ENCODE measurements at regions not wholly inside any gene's neighbourhood (a gene's known extent, or its start where the extent isn't known, plus 50 kb on each side); places are given as distances from the start of the nearest gene placed in this dataset.

DNA sequence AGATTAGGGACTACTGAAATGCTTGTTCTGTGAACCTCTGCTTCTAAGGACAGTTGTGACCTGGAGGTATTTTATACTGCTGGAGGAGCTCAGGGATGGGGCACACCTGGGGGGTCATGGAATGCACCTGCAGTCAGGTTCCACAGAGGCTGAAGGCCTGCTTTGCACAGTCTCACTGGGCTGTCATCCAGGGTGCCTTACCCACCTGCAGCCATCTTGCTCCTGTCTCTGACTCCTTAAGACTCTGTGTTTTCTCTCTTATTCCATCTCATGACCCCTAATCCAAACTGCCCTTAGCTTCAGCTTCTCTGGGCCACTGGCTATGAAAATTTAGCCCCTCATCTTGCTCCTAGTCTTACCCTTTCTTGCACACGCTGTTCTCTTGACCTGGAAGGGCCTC, 127.0 kb upstream of the SNX19 start:
- Histone ChIP-seq H3K36me3 (no peaks in the 10 kb centered on the region), H3K9me3 (no peaks in the 10 kb centered on the region), H3K4me1 (no peaks in the 10 kb centered on the region), H3K27me3 (no peaks in the 10 kb centered on the region), H3K4me3 (no peak overlapping the region), H3K27ac (no peak overlapping the region)
- no peak for DNase-seq
- intact Hi-C loops (cut with DNase I; ENCODE audit: low total_unique reads): no loop called here
- TF ChIP-seq POLR2A (IDR thresholded peaks at IDR 0.05): no peak
- TF ChIP-seq, protein P1, sequence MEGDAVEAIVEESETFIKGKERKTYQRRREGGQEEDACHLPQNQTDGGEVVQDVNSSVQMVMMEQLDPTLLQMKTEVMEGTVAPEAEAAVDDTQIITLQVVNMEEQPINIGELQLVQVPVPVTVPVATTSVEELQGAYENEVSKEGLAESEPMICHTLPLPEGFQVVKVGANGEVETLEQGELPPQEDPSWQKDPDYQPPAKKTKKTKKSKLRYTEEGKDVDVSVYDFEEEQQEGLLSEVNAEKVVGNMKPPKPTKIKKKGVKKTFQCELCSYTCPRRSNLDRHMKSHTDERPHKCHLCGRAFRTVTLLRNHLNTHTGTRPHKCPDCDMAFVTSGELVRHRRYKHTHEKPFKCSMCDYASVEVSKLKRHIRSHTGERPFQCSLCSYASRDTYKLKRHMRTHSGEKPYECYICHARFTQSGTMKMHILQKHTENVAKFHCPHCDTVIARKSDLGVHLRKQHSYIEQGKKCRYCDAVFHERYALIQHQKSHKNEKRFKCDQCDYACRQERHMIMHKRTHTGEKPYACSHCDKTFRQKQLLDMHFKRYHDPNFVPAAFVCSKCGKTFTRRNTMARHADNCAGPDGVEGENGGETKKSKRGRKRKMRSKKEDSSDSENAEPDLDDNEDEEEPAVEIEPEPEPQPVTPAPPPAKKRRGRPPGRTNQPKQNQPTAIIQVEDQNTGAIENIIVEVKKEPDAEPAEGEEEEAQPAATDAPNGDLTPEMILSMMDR (IDR thresholded peaks at IDR 0.05): no peak

DNA sequence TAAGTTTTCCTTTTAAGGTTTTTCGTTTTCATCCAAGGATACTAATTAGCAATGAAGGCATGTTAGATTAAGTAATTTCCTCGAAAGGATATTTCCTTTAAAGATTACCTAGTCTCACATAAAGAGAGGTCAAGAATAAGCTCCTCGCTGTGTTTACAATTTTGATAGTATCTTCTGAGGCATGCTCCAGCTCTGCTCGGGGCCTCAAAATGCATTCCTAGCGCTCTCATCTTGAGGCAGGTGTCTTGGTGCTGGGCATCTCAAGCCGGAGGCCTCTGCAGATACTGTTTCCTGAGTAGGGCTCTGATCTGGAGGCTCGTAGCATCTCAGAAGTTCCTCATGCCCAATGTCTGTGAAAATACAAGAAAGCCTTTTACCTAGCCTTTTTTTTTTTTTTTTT, 128.6 kb upstream of the SNX19 start:
- intact Hi-C loops (cut with DNase I; ENCODE audit: low total_unique reads): no loop called here
- TF ChIP-seq, protein P1 (IDR thresholded peaks at IDR 0.05): no peak
- no peak for TF ChIP-seq POLR2A (IDR thresholded peaks at IDR 0.05)
- Histone ChIP-seq H3K4me3 (no peak overlapping the region), H3K27me3 (no peaks in the 10 kb centered on the region), H3K27ac (no peak overlapping the region), H3K4me1 (no peaks in the 10 kb centered on the region), H3K36me3 (no peaks in the 10 kb centered on the region), H3K9me3 (no peaks in the 10 kb centered on the region)
- DNase-seq: no peak

GRCh38 chr11:131052367-131052766, 136.1 kb upstream of the SNX19 start:
- Histone ChIP-seq H3K4me1 (no peaks in the 10 kb centered on the region), H3K9me3 (no peaks in the 10 kb centered on the region), H3K36me3 (no peaks in the 10 kb centered on the region), H3K27ac (no peak overlapping the region), H3K4me3 (no peak overlapping the region), H3K27me3 (no peaks in the 10 kb centered on the region)
- no peak for TF ChIP-seq POLR2A (IDR thresholded peaks at IDR 0.05)
- TF ChIP-seq, protein P1 (IDR thresholded peaks at IDR 0.05): no peak
- no peak for DNase-seq
- intact Hi-C loops (cut with DNase I; ENCODE audit: low total_unique reads): no loop called here

DNA sequence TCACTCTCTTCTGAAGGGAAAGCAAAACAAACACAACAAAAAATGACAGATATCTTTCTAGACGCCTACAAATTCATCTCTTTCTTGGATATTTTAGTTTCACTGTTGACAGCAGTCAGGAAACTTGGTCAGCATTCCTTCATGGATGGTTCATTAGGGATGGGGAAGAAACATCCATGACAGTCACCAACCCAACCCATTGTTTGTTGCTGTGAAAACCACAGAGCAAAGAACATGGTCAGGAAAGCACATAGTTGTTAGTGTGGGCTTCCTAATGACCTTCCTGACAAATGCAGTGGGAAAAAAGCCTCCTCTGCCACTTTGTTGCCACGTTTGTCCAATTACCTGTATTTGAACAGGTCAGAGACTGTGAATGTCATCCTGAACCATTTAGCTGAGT, 139.8 kb upstream of the SNX19 start:
- TF ChIP-seq, protein P1 (IDR thresholded peaks at IDR 0.05): no peak
- no peak for TF ChIP-seq POLR2A (IDR thresholded peaks at IDR 0.05)
- no peak for DNase-seq
- no peak overlapping the region for H3K27ac ChIP-seq
- H3K36me3 ChIP-seq: no peaks in the 10 kb centered on the region
- no peaks in the 10 kb centered on the region for H3K27me3 ChIP-seq
- intact Hi-C loops (cut with DNase I; ENCODE audit: low total_unique reads): no loop called here
- no peak overlapping the region for H3K4me3 ChIP-seq
- no peaks in the 10 kb centered on the region for H3K9me3 ChIP-seq
- H3K4me1 ChIP-seq: no peaks in the 10 kb centered on the region

- Histone ChIP-seq H3K9me3 (no peaks in the 10 kb centered on the region), H3K4me3 (no peak overlapping the region), H3K36me3 (no peaks in the 10 kb centered on the region), H3K27ac (no peak overlapping the region), H3K27me3 (no peaks in the 10 kb centered on the region), H3K4me1 (no peaks in the 10 kb centered on the region)
- no peak for DNase-seq
- TF ChIP-seq POLR2A (IDR thresholded peaks at IDR 0.05): no peak
- TF ChIP-seq, protein P1 (IDR thresholded peaks at IDR 0.05): no peak
- intact Hi-C loops (cut with DNase I; ENCODE audit: low total_unique reads): no loop called here
These were observed 147.4 kb upstream of the SNX19 start for GRCh38 chr11:131063638-131064037.
